HL-60 (cell line): ENCODE measurements at regions not wholly inside any gene's neighbourhood (a gene's known extent, or its start where the extent isn't known, plus 50 kb on each side); places are given as distances from the start of the nearest gene placed in this dataset.

Source experiments
- DNase-seq, 2 experiments: peaks; one replicate each; pipeline ENCODE4 v3.0.0-alpha.2; 2010 to 2020; ENCODE audit warnings: low read depth in 1 of 2, low spot score in 1 of 2
- H3K27ac ChIP-seq: fragments of 250-450 bp; sonication (Bioruptor Pico); replicated peaks from 2 replicates; pipeline ENCODE4 v1.5.1; 2020; ENCODE audit warnings: mild to moderate bottlenecking, moderate library complexity
- H3K27me3 ChIP-seq: fragments of 250-450 bp; sonication (Bioruptor Pico); 2 replicates; pipeline ENCODE4 v1.5.1; 2021; ENCODE audit warnings: mild to moderate bottlenecking, moderate library complexity; ENCODE audit not compliant: insufficient read depth, poor library complexity, severe bottlenecking
- H3K4me3 ChIP-seq: replicated peaks from 2 replicates; pipeline ENCODE4 v1.5.1; 2011; ENCODE audit warnings: mild to moderate bottlenecking, control low read depth, low read length; ENCODE audit not compliant: insufficient read depth
- GABPA ChIP-seq: IDR thresholded peaks from 2 replicates; pipeline ENCODE4 v1.6.1; 2012; ENCODE audit warnings: low read depth
- POLR2AphosphoS5 ChIP-seq: IDR thresholded peaks from 2 replicates; pipeline ENCODE4 v1.6.1; 2012; ENCODE audit warnings: low read depth
- SPI1 ChIP-seq: IDR thresholded peaks from 2 replicates; pipeline ENCODE4 v1.6.1; 2012; ENCODE audit warnings: low read depth, mild to moderate bottlenecking, borderline replicate concordance
- TF ChIP-seq, protein P1 (sequence below): IDR thresholded peaks from 2 replicates; pipeline ENCODE4 v1.6.1; 2012; ENCODE audit warnings: low read depth; ENCODE audit not compliant: insufficient replicate concordance
- TF ChIP-seq, protein P2 (sequence below): IDR thresholded peaks from one replicate; pipeline ENCODE4 v1.5.1; 2011; ENCODE audit warnings: low read length, control low read depth, inconsistent platforms; ENCODE audit not compliant: insufficient read depth

DNA sequence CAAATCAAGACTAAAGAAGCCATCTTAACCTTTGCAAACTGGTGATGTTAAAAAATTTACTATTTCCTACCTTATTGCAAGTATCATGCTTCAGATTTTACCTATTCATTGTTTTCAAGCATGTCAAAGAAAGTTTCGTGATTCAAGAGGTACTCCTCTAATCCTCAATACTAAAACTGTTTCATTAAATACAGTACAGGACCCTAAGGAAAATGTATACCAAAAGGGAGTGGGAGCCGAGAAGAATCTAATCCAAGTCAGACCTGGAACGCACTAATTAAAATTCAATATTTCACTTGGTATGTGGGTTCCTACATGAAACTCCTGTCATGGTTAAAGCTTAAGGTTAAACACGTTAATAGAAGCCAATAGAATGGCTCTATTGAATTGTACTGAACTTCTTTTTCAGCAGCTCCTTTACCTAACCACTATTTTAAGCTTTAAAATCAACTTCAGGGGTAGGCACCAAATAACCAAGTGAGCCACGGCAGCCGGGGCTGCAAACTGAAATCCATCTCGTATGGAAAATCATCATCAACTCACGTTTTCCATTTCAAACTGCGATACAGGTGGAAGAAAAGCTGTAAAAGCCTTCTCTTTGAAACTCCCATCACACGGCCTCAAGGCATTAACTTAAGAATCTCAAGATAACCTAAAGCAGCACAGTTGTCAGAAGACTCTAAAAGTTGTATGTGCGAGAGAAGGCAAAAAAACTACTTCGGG, 188.8 kb downstream of the ZEB2 start:
- Histone ChIP-seq H3K4me3 (peak overlapping the region; percentile 80), H3K27ac (peak overlapping the region; percentile 90), H3K27me3 (no peaks in the 10 kb centered on the region)
- TF ChIP-seq POLR2AphosphoS5 (no peak), GABPA (no peak), SPI1 (no peak)
- TF ChIP-seq, protein P1, sequence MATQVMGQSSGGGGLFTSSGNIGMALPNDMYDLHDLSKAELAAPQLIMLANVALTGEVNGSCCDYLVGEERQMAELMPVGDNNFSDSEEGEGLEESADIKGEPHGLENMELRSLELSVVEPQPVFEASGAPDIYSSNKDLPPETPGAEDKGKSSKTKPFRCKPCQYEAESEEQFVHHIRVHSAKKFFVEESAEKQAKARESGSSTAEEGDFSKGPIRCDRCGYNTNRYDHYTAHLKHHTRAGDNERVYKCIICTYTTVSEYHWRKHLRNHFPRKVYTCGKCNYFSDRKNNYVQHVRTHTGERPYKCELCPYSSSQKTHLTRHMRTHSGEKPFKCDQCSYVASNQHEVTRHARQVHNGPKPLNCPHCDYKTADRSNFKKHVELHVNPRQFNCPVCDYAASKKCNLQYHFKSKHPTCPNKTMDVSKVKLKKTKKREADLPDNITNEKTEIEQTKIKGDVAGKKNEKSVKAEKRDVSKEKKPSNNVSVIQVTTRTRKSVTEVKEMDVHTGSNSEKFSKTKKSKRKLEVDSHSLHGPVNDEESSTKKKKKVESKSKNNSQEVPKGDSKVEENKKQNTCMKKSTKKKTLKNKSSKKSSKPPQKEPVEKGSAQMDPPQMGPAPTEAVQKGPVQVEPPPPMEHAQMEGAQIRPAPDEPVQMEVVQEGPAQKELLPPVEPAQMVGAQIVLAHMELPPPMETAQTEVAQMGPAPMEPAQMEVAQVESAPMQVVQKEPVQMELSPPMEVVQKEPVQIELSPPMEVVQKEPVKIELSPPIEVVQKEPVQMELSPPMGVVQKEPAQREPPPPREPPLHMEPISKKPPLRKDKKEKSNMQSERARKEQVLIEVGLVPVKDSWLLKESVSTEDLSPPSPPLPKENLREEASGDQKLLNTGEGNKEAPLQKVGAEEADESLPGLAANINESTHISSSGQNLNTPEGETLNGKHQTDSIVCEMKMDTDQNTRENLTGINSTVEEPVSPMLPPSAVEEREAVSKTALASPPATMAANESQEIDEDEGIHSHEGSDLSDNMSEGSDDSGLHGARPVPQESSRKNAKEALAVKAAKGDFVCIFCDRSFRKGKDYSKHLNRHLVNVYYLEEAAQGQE: no peak
- TF ChIP-seq, protein P2, sequence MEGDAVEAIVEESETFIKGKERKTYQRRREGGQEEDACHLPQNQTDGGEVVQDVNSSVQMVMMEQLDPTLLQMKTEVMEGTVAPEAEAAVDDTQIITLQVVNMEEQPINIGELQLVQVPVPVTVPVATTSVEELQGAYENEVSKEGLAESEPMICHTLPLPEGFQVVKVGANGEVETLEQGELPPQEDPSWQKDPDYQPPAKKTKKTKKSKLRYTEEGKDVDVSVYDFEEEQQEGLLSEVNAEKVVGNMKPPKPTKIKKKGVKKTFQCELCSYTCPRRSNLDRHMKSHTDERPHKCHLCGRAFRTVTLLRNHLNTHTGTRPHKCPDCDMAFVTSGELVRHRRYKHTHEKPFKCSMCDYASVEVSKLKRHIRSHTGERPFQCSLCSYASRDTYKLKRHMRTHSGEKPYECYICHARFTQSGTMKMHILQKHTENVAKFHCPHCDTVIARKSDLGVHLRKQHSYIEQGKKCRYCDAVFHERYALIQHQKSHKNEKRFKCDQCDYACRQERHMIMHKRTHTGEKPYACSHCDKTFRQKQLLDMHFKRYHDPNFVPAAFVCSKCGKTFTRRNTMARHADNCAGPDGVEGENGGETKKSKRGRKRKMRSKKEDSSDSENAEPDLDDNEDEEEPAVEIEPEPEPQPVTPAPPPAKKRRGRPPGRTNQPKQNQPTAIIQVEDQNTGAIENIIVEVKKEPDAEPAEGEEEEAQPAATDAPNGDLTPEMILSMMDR: no peak
- no peak for DNase-seq

DNA sequence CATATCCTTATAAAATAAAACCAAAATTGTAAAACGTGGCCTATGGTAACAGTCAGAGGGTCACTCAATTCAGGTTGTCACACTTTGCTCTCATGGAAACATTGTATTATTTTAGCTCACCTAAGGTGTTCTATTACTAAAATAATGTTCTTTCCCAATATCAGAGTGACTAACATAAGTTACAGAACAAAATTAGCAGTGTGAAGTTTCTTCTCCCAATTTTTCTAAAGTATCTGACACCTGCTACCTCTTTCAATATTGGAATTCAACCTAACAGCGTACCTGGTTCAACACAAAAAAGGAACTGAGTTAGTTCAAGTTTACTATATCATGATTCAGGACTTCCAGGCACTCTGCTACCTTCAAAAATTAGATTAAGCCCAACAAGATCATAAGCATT, 190.4 kb downstream of the ZEB2 start:
- DNase-seq: no peak
- TF ChIP-seq SPI1 (no peak), GABPA (no peak), POLR2AphosphoS5 (no peak)
- TF ChIP-seq, protein P2: no peak
- TF ChIP-seq, protein P1: no peak
- no peaks in the 10 kb centered on the region for H3K27me3 ChIP-seq
- no peak overlapping the region for H3K4me3 ChIP-seq
- H3K27ac ChIP-seq: no peak overlapping the region

DNA sequence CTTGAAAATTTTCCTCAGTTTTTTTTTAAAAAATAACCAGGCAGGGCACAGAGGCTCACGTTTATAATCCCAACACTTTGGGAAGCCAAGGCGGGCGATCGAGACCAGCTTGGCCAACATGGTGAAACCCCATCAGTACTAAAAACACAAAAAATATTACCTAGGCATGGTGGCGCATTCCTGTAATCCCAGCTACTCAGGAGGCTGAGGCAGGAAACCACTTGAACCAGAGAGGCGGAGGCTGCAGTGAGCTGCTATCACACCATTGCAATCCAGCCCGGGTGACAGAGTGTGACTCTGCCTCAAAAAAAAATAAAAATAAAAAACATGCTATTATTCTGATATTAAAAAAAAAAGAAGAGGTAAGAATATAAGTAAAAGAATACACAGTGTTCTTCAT, 191.0 kb downstream of the ZEB2 start:
- no peak for DNase-seq
- no peak overlapping the region for H3K27ac ChIP-seq
- H3K4me3 ChIP-seq: no peak overlapping the region
- no peak for TF ChIP-seq POLR2AphosphoS5
- TF ChIP-seq GABPA: no peak
- TF ChIP-seq, protein P2: no peak
- TF ChIP-seq SPI1: no peak
- TF ChIP-seq, protein P1: no peak
- no peaks in the 10 kb centered on the region for H3K27me3 ChIP-seq
